Transverse colon (tissue), 3 donors: ENCODE measurements at regions not wholly inside any gene's neighbourhood (a gene's known extent, or its start where the extent isn't known, plus 50 kb on each side); places are given as distances from the start of the nearest gene placed in this dataset.

ENCODE experiments used
- EP300 ChIP-seq: sonication (generic); formaldehyde crosslinking; IDR thresholded peaks from one replicate; pipeline ENCODE4 v1.6.1; 2017; ENCODE audit warnings: antibody characterized with exemption, low read depth
- POLR2A ChIP-seq: fragments of 450-650 bp; IDR thresholded peaks from one replicate; pipeline ENCODE4 v1.6.1; 2016; ENCODE audit warnings: antibody characterized with exemption, mild to moderate bottlenecking, moderate library complexity
- TF ChIP-seq, protein P1 (sequence below), 5 experiments: fragments of 200-600 bp in 3 of 5; fragments of 450-650 bp in 2 of 5; sonication (generic) in 3 of 5; IDR thresholded peaks; 1 replicate in 2 of 5; 2 replicates in 3 of 5; pipeline ENCODE4 v1.5.1; 2016 to 2017; ENCODE audit warnings: antibody characterized with exemption in 5 of 5, inconsistent platforms in 3 of 5, mild to moderate bottlenecking in 2 of 5, moderate library complexity in 1 of 5

DNA sequence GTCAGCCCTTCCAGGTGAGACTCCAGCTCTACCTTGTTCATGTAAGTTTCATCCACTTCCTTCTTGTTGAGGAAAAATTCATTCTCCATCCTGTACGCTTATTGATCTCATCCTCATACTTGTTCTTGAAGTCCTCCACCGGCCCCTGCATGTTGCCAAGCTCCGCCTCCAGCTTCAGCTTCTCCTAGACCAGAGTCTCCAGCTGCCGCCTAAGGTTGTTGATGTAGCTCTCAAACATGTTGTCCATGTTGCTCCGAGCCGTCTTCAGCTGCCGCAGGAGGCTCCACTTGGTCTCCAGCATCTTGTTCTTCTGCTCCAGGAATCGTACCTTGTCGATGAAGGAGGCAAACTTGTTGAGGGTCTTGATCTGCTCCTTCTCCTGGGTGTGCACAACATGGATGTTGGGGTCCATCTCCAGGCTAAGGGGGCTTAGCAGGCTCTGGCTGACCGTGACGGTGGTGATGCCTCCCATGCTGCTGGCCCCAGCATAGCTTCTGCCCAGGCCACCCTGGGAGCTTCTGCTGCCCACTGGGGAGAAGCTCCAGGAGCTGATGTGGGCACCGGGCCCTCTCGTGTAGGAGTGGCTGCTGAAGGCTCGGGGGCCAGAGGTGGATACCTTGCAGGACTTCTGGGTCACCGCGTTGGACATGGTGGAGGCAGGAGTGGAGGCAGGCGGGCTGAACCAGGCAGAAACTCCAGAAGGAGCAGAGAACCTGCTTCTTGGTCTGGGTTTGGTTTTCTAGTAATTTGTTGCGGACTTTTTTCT, 422.6 kb upstream of the ARPP21 start:
- TF ChIP-seq, protein P1, sequence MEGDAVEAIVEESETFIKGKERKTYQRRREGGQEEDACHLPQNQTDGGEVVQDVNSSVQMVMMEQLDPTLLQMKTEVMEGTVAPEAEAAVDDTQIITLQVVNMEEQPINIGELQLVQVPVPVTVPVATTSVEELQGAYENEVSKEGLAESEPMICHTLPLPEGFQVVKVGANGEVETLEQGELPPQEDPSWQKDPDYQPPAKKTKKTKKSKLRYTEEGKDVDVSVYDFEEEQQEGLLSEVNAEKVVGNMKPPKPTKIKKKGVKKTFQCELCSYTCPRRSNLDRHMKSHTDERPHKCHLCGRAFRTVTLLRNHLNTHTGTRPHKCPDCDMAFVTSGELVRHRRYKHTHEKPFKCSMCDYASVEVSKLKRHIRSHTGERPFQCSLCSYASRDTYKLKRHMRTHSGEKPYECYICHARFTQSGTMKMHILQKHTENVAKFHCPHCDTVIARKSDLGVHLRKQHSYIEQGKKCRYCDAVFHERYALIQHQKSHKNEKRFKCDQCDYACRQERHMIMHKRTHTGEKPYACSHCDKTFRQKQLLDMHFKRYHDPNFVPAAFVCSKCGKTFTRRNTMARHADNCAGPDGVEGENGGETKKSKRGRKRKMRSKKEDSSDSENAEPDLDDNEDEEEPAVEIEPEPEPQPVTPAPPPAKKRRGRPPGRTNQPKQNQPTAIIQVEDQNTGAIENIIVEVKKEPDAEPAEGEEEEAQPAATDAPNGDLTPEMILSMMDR (IDR thresholded peaks at IDR 0.05), result no peak
- TF ChIP-seq POLR2A (no peak), EP300 (no peak)
